OCI-LY3 (cell line): ENCODE measurements at regions not wholly inside any gene's neighbourhood (a gene's known extent, or its start where the extent isn't known, plus 50 kb on each side); places are given as distances from the start of the nearest gene placed in this dataset.

ENCODE experiments used
- CTCF ChIP-seq: fragments of 200-600, 300-600 bp; sonication (generic); IDR thresholded peaks from 2 replicates; pipeline ENCODE4 v1.5.1; 2014; ENCODE audit warnings: antibody characterized with exemption, low read length, low read depth
- EZH2phosphoT487 ChIP-seq: fragments of 200-600 bp; shearing (Covaris generic); IDR thresholded peaks from 2 replicates; pipeline ENCODE4 v1.6.1; 2018; ENCODE audit warnings: antibody characterized with exemption, mixed run types, low read depth

GRCh38 chr14:87566991-87567390 is 426.0 kb downstream of the GALC start:
- TF ChIP-seq CTCF (no peak), EZH2phosphoT487 (no peak)
